Left lobe of liver (tissue), 2 donors: ENCODE measurements at regions not wholly inside any gene's neighbourhood (a gene's known extent, or its start where the extent isn't known, plus 50 kb on each side); places are given as distances from the start of the nearest gene placed in this dataset.

Source experiments
- ATAC-seq: fragments of 200-7000 bp; cut with Tn5 transposase; one replicate; pipeline ENCODE4 v1.9.1; 2020; ENCODE audit warnings: mild to moderate bottlenecking, moderate library complexity
- DNase-seq: peaks from one replicate; pipeline ENCODE4 v3.0.0-alpha.2; 2020; ENCODE audit warnings: low spot score
- donor health status: DM: no; HTN: no; CAD: no; lungs with moderate emphysema.
- donor health status: DM: no; HTN: yes; CAD: no.

DNA sequence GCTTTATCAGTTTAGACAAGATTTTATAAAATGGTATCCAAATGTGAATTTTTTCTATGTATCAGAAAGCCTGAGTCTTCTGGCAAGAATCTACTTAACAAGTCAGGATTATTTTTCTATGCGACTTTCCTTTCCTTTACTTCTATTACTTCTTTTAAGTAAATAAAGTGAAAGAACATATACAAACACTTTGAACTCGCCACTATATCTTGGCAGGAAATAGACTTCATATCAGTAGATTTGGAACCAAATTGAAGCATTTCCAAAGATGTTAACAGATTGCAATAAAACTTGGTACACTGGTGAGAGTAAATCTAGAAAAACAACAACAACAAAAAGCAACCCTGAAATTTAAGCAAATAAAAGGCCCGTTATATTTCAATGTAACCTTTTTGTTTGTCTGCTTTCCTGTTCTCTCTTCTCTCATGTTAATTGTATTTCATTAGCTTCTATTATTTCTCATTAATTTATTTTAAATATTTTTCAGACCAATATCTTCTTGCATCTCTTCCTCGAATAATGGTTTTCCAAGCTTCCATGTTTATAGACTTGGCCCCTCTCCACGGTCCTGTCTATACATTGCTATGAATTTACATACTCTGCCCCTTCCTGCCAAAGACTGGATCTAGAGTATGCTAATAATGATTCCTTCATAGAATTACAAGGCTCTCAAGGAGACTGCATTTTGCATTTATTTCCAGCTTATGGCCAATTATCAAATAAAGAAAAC, 843.6 kb downstream of the ADGRL2 start:
- no peak for ATAC-seq
- no peak for DNase-seq

DNA sequence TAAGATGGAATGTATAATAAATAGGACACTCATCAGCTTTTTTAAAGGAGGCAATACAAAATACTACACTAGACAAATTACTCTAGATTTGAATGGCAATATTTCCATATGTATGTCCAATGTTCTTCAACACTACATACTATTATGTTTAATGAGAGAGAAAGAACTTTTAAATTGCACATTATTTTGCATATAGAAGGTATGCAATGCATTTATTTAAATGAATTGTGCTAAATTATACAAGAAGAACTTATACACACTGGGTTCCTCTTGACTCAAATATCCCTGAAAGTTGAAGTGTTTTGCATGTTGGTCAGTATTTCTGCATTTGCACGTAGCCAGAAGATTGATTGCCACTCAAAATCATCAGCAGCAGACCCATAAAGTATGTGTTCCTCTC, 839.6 kb downstream of the ADGRL2 start:
- ATAC-seq: no peak

DNA sequence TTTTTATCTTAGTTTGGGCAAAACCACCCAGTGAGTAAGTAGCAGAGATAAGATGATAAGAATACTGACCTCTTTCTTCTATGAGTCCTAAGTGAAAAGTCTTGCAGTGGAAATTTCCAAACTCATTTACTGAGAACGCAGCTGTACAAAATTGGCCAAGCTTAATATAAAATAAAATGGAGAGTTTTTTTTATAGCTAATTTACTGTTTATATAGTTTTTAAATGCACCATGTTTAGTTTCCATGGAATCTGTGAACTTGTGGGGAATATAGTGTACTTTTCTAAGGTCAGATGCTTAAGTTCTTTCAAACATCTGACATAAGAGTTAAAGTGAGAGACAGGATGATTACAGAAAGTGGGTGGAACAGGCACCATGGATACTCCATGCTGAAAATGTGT, 833.5 kb downstream of the ADGRL2 start:
- no peak for DNase-seq
- no peak for ATAC-seq

More for the DNA sequence above, 839.6 kb downstream of the ADGRL2 start:
- no peak for DNase-seq

DNA sequence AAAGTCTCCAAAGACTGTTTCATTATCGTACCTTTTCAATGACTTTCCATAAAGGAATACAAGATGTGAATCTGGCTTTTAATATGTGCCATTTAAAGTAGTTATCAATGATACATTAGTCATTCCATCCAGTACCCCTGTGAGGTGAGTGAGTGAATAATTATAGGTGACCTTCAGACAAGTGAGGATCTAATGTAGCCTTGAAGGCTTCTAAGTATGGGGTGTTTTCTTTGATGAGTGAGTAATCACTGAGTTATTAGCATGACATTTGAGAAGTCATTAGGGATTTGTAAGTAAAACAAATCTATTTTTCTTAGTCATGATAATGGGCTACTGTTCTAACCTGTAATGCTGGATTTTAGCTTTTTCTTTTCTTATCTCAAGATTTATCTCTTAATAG, 831.4 kb downstream of the ADGRL2 start:
- ATAC-seq: no peak
- no peak for DNase-seq

DNA sequence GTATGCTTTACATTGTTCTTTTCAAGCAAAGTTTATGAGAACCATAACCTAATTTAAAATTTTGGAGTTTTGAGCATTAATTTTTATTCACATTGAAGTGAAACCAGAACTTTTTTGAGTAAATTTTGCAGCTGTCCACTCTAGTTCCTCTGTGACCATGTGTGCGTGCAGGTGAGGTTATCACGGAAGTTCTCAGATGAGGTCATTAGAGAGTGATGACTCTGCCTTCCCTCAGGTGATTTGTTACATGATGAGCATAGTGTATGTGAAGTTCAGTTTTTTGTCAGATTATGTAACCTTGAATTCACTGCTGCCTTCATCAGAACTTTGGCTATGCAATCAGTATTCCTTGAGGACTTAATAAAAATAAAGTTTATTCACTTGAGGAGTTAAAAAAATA, 828.2 kb downstream of the ADGRL2 start:
- DNase-seq (no peak), ATAC-seq (no peak)

DNA sequence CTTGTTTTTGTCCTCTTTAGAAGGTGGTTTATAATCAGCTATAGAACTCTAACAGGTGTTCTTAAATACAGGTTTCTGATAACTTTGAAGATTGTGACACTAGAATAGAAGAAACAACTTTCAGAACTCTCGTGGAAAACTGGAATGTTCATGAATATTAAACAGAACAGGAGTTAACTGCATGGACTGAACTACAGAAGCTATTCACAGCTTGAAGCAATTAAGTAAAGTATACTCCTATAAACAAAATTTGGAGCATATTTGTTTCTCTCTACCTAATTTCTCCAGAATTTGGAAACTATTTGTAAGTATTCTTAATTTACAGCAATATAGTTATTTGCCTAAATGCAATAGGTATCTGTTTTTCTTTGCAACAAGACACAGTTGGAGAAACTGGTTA, 824.8 kb downstream of the ADGRL2 start:
- ATAC-seq (no peak), DNase-seq (no peak)

DNA sequence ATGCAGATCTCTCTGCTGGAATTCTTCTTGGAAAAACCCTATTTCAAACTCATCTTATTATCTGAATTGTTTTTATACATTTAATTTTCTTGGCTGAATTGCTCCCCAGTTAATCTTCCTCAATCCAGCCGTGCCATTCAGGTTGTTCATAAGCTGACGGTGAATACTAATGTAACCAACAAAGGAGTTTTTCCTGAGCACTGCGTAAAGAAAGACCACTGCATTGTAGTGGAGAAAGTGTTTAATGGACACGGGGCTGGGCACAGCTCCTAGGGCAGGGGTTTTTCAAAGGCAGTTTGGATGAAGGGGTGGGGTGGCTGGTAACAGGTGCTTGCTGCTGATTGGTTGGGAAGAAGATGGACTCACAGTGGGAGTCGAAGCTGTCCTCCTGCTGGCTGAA, 820.3 kb downstream of the ADGRL2 start:
- no peak for DNase-seq
- no peak for ATAC-seq

DNA sequence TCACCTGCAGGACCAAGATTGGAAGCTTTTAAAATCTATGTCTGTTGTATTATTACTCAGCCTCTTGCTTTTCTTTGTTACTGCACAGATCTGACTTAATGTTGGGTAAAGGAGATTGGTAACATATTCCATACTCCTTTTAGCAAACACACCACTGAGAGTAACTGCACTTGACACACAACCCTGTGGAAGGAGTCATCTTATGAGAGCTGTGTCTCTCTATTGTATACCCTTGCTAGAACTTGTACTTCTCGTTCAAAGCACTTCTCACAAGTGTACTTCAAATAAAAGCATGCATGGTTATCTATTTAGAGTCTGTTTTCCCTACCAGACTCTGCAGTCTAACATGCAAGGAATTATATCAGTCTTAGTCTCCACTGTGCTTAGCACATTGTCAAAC, 813.4 kb downstream of the ADGRL2 start:
- DNase-seq: no peak
- no peak for ATAC-seq

DNA sequence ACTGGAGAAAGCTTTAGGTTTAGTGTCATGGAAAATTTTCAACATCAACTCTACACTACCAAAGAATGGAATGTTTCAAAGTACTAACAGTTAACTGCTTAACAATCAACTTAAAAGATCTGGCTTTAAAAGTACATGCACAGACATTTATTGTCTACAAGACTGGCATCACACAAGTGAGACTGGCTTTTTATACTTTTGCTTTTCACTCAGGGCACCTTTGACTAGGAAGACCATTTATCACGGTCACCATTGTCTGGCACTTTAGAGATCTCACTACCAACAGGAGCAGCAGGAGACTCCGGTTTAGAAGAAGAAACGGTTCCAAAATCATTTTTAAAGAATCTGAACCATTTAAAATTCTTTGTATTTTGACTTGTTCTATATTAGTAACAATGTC, 812.3 kb downstream of the ADGRL2 start:
- ATAC-seq (no peak), DNase-seq (no peak)

DNA sequence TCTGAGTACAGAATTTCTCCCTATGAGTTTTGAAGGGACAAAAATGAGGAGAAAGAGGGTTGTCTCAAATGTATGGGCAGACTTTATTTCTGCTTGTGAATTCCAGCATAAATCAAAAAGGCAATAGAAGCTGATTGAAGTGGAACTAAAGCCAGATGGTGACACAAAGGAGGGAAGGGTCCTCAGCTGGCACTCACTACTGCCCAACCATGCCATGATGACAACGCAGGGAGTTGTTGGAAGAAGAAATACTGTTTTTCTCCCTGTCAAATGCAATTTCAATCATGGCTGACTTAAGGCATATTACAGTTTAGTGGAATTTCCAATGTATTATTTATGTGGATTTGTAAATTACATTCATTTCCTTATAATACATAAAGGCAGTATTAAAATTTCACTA, 805.8 kb downstream of the ADGRL2 start:
- ATAC-seq (no peak), DNase-seq (no peak)

DNA sequence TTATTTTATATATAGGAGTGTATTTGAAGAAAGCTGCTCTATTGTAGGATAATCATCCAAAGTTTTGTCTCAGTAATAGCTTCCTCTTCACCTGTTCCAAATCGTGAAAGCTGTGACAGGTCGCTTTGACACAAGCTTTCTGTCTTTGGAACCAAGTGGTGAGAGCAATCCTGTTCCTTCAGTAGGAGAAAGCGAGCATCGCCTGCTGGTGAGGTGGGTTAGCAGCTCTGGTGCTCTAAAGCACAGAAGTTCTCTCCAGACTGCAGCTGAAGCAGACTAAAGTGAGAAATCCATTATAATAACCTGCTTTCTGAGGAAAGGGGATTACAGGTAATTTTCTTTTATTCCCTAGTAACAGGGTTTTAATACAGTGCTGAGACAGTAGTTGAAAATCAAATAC, 803.8 kb downstream of the ADGRL2 start:
- DNase-seq (no peak), ATAC-seq (peak; percentile 55)

DNA sequence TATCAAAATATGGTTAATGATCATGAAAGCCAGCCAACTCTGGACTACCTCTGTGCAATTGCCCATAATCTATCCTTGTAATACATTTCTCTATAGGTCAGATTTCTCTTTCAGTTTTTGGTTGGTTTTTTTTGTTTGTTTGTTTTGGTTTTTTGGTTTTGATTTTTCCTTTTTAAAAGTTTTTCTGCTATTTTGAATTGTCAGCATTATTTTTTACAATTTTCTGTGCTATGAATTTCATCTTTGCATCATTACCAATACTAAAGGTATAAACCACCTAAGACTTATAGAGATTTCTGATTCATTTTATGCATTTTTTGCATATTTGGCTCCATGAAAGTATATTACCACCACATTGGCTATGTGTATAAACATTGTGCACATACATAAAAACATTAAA, 799.6 kb downstream of the ADGRL2 start:
- DNase-seq: no peak
- ATAC-seq: no peak

DNA sequence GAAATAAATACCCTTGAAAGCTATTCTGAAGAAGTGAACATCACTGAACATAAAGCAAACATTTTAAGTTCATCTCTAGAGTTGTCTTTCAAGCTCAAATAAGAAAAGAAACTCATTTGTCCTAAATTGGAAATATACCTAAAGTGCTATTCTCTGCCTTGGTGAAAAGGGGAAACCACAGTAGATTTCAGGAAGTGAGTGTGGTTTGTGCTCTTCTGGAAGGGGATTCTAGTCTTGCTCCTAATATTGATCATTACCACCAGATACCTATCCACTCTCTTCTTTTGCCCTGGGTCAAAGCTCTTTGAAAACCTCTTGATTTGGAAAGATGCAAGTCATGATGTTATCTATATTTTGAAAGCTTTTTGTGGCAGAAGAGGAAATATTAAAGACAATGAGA, 798.1 kb downstream of the ADGRL2 start:
- ATAC-seq: no peak
- DNase-seq: no peak

DNA sequence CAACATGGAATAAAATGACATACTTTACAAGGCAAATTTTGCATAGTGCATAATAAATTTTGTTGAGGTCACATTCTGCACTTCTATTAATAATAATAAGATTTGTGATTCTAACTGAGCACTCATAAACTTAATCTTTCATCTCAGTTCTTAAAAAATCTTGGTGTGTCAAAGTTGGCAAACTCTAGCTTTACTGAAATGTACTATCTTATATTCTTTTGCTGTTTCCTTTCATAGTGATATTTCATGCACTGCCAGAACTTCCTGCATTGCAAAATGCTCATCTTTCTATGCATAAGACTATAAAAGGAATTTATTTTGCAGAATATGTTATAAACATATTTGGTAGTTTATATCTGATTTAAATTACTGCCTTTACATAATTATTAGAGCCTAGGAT, 797.6 kb downstream of the ADGRL2 start:
- no peak for DNase-seq
- ATAC-seq: no peak

DNA sequence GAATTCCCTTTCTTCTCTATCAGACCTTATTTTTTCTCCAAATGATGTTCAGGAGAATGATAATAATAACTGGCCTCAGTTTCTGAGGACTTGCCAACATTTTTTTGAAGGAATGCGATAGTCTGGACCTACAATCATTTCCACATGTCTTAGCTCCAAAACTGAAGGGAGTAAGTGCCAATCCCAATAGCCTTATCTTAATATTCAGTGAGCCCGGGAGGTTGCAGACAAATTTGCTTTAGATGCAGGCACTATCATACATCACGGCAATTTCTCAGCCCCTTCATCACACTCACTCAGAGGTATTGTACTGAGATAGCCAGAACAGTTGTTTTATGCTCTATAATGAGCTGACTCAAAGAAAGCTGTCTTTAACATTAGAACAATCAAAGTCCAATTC, 796.9 kb downstream of the ADGRL2 start:
- ATAC-seq (no peak), DNase-seq (no peak)

DNA sequence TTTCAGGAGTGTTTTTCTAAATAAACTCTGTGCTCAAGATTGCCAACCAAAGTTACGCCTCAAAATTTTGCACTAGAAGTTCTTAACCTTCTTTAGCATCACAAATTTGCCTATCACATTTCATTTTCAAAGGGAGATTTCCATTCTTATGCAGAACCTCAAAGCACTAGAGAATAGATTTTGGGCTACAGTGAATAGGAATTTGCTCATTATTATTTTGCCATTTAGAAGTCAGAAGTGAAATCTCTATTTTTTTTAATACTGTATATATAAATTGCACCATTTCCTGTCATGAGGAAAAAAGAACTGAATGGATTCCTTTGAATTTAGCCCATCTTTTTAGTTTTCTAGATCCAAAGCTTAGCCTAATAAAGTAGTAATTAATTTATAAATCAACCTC, 796.4 kb downstream of the ADGRL2 start:
- no peak for DNase-seq
- ATAC-seq: no peak

DNA sequence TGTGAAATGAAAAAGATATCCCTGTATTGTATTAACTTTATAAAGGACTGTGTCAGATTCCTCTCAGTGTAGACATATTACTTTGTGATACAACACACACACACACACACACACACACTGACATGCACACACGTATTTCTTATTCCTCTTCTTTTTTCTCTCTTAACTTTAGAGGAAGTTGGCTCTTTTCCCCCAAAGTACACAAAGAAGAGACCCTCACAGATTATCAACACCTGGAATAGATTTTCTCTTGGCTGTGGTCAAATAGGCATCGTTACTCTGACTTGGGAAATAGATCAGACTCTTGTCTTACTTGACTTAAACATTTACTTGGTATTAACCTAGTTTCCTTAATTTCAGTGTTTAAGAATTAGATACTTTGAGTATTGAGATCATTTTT, 792.8 kb downstream of the ADGRL2 start:
- ATAC-seq (no peak), DNase-seq (no peak)

DNA sequence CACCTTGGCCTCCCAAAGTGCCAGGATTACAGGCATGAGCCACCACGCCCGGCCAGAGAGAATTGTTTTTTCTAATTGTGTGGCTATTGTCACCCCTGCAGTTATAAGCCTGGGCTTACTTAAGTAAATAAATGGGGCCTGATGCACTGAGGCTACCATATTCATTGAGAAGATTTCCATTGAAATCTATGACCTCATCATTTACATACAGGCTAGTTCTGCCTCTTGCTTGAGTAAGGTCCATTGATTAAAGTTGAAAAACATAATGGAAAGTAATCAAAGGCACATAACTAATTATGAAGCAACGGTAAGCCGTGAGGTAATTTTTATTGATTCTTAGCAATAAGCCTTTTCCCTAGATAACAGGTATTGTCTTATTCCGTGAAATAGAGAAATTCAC, 788.9 kb downstream of the ADGRL2 start:
- ATAC-seq (no peak), DNase-seq (no peak)

DNA sequence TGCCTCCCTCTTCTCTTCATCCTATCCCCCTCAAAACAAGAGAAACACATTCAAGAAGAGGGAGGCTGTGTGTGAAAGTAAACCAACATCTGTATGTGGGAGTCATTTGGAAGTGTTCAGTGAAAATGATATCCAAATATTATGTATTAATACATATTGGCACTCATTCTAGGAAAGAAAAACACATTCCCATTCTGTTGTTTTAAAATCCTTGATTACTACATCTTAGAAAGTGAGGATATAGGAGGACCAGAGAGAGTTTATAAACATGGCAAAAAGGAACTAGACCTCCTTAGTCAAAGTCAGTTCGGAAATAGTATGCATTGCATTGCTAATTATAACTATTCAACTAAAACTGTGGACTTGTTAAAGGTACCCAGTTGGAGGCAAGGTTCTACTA, 786.6 kb downstream of the ADGRL2 start:
- no peak for ATAC-seq
- DNase-seq: no peak

DNA sequence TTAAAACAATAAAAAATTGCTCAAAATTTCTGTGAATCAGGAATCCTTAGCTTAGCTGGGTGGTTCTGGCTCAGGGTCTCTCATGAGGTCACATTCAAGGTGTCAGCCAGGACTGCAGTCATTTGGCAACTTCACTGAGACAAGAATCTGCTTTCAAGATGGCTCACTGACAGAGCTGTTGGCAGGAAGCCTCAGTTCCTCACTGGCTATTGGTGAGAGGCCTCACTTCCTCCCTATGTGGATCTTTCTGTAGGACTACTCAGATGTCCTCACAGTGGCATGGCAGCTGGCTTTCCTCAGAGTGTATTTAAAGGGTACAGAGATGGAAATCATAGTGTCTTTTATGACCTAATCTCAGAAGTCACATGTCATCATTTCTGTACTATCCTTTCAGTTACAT, 785.7 kb downstream of the ADGRL2 start:
- ATAC-seq (no peak), DNase-seq (no peak)

DNA sequence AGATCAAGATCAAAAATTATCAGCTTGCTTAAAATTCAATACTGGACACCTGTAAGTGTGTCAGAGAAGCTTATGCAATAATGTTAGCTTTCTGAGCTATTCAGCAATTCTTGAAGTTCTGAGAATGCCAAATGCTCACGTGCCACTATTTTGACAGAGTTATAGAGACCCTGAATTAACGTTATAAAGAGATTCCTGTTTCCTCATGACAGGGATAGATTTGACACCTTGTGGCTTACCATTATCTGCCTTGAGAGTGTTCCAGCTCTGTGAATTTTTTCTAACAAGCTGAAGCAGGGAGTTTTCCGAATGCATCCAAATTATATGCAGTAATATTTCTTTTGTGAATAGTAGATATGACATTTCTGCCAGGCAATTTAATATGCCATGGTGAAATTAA, 781.6 kb downstream of the ADGRL2 start:
- DNase-seq (no peak), ATAC-seq (no peak)

DNA sequence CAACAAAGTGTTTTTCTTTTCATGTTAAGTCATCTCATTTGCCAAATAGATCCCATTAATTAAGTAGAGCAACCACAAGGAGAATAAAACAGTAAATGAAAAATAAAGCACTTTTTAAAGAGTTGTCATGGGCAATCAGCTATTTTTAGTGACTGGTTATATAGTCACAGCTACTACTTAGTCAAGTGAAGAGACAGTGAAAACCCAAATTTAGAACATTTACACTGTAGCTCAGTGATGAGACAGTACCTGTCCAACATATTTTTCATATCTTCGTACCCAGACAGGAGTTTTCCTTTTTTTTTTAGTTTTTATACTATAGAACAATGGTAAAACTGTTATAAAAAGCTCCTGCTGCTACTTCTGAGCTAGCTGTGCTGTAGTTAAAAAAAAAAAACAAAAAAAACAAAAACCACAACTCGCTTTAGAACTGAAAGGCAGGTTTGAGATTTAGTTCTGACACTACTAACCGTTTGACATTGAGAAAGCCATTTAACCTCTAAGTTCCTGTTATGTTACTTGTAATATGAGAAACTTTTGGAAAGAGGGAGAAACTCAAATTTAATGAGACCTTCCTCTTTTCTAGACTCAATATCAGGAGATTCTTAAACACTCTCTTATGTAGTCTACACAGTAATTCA, 777.5 kb downstream of the ADGRL2 start:
- ATAC-seq (no peak), DNase-seq (no peak)

DNA sequence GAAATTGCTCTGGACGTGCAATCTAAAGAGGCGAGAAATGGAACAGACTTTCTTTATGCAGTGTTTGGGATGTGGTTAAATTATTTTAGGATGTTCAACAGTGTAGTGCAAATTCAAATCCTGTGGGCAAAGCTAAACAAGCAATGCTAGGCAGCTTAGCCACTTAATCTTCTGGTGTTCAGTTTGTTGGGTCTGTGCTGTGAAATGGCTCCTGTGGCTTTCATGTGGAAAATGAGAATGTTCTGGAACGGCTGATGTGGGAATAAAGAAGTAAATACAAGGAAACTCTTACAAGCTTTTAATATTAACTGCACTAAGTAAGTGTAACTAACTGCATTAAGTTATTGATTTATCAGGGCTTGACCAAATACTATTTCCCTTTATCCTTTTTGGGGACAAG, 766.6 kb downstream of the ADGRL2 start:
- ATAC-seq (no peak), DNase-seq (no peak)
